Stimulated activated CD8-positive, alpha-beta memory T cell treated with anti-CD3 and anti-CD28 coated beads, Interleukin-15, amount 100 ng/mL, for 4 hours (primary cell): ENCODE measurements at regions not wholly inside any gene's neighbourhood (a gene's known extent, or its start where the extent isn't known, plus 50 kb on each side); places are given as distances from the start of the nearest gene placed in this dataset.
"Not testable (repeated sequence)": the region's sequence is repeated elsewhere in the genome, so short reads cannot be mapped to it uniquely, and the experiment has no call there.

ENCODE experiments used
- DNase-seq, 2 donors: peaks; one replicate each; pipeline ENCODE4 v3.0.0-alpha.2; 2020; ENCODE audit warnings: low read depth in 2 of 2

DNA sequence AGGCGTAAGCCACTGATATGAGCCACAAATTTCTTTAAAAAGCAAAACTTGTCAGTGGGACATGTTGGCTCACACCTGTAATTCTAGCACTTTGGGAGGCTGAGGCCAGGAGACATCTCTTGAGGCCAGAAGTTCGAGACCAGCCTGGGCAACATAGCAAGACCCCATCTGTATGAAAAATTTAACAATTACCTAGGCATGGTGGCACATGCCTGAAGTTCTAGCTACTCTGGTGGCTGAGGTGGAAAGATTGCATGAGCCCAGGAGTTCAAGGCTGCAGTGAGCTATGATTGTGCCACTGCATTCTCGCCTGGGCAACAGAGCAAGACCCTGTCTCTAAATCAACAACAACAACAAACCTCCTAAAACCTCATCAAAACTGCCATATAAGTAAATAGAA, 147.6 kb upstream of the BARHL2 start:
- no peak for DNase-seq

DNA sequence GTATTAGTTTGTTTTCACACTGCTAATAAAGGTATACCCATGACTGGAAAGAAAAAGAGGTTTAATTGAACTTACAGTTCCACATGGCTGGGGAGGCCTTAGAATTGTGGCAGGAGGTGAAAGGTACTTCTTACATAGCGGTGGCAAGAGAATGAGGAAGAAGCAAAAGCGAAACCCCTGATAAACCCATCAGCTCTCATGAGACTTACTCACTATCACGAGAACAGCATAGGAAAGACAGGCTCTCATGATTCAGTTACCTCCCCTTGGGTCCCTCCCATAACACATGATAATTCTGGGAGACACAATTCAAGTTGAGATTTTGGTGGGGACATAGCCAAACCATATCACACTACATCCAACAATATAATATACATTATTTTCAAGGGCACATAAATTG, 145.7 kb upstream of the BARHL2 start:
- no peak for DNase-seq

DNA sequence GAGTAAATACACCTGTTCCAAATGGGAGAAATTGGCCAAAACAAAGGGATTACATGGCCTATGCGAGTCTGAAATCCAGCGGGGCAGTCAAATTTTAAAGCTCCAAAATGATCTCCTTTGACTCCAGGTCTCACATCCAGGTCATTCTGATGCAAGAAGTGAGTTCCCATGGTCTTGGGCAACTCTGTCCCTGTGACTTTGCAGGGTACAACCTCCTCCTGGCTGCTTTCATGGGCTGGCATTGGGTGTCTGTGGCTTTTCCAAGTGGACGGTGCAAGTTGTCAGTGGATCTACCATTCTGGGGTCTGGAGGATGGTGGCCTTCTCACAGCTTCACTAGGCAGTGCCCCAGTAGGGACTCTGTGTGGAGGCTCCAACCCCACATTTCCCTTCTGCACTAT, 144.3 kb upstream of the BARHL2 start:
- DNase-seq = not testable (repeated sequence)

DNA sequence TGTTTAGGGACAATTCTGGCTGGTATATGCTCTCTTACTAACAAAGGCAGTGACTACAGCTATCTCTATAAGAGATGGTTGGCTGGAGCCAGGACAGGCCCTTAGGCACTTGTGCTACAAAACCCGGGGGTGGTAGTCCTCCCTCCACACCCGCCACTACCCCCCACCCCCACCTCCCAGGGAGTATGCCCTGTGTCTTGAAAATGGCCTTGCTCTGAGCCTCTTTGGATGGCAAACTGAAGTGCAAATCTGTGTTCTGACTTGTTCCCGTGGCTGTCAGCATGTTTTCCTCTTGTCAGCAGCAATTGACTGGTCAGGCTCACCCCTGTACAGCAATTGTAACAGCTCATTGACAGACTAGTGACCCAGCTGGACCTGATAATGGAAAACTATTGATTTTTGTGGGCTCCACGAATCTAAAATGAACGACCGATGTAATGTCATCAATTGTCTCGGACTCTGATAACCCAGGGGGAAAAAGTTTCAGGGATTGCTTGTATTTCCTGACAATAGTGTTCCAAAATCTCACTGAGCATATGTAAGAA, 139.4 kb upstream of the BARHL2 start:
- no peak for DNase-seq

DNA sequence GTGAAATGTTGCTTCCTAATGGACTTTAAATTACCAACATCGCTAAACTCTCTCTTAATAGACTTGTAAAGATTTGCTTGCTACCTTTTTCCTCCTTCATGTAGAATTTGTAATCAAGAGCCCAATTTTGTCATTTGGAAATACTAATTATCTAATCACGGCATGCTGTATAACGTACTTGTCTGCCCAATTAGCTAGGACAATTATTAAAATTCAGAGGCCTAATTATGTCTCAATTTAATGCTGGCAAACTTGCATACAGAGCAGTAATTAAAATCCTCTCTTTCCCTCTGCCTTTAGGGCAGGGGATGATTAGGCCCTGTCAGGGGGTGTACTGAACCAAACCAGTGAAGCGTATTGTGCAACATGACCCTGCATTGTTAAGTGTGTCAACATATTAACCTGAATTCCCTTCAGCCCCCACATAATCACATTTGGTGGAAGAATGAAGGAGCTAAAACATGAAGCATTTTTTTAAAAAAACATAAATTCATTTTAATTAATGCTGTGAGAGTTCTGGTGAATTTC, 137.4 kb upstream of the BARHL2 start:
- DNase-seq = no peak

DNA sequence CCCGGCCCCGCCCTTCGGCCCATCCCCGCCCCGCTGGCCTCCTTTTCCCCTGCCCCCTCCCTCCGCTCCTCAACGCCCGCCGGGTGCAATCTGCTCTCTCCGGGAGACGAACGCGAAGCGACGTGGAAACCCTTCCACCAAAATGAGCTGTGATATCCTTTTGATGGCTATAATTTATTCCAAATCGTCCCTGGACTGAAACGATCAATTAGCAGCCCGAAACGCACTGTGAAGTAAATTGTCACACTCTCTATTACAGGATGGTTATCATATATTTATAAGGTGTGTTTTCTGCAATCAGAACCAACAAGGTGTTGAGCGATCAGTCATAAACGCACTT, 134.6 kb upstream of the BARHL2 start:
- DNase-seq = no peak

DNA sequence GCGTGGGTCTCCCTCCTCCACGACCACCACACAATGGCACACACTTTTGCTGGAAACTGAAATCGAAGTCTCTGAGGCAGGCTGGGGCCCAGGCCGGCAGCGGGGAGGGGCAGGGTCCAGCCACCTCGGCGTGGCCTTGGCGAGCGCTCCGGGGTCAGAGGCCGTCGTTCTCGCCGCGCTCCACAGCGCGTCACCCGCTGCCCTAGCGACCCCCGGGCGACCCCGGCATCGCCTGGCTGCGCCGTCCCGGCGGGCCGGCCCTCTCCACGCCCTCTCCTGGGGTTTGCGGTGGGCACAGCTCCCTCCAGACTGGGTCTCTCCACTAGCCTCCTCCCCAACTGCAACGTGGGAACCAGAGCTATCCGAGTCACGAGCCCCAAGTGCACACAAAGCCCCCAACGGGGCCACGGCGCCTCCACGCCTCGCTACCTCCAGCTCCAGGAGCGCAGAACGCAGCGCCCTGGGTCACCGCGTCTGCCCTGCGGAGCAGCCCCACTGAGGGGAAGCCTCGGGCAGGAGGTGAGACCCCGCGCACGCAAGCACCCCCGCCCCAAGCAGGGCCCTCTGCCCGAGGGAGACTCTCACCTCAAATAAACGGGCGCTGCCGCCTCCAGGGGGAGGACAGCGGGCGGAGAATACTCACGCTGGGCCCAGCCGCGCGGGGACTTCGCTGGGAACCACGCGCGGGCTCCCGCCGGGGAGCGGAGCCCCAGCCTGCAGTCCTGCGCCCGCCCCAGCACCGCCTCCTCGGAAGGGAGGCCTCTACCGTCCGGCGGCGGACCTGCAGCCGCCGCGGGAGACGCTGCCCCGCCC, 134.0 kb upstream of the BARHL2 start:
- DNase-seq = peak; percentile 41 to 56

DNA sequence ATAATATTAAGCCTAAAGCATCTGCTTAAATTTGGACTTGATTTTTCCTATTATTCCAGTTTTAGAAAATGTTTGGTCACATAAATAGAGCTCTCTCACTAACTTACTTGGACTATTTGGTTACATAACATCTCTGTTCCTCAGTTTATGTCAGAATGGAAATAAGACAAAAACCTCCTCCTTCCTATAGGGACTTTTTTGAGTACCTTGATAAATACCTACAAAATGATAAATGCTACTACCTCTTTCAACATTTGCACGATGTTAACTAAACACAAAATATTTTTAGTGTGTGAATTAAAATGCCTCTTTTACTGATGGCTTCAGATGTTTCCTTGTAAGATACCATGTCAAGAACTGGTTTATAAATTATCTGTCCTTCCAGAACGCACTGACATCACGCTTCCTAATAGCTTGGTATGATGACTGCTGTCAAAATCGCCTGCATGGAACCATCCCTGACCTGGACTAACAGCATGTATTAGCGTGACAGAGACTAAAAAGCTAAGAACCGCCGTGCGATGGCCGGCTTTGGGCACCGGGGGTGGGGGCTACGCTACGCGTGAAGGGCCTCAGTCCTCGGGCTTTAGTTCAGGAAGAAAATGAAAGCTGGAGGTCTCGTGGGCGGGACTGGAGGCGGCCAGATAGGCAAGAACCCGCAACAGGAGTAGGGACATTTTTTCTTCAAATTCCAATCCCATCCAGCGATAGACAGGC, 133.2 kb upstream of the BARHL2 start:
- no peak for DNase-seq

DNA sequence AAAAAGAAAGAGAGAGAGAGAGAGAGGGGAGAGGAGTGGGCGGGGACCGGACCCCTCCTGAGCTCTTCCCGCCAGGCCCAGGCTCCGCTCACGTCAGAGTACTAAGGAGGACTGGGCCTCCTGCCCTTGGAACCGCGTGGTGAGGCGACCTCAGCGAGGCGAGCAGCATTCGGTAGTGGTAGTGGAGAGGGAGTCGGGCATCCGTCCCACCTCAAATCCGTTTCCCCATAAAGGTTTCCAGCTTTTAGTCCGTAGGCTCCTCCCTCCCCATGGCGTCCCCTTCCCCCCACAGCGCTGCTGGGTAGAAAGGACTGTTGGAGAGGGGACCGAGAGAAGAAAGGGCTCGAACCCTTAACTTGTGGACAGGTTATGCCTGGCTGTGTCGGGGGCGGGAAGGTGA, 124.4 kb upstream of the BARHL2 start:
- DNase-seq = no peak

DNA sequence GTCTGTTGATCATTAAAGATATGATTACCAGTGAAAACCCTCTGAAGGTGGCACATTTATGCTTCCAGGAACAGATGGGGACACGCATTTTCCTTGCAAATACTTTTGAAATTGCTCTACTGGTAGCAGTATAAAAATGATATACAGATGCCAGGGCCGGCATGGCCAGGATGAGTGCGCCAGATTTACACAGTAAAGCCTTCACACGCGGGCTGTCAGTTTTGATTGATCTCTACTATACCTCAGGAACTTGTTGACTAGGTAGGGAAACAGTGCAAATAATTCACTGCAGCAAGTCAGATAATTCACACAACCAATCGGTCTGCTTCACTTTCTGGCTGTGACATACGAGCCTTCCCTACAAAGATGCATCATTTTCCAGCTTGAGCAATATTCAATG, 123.2 kb upstream of the BARHL2 start:
- no peak for DNase-seq

DNA sequence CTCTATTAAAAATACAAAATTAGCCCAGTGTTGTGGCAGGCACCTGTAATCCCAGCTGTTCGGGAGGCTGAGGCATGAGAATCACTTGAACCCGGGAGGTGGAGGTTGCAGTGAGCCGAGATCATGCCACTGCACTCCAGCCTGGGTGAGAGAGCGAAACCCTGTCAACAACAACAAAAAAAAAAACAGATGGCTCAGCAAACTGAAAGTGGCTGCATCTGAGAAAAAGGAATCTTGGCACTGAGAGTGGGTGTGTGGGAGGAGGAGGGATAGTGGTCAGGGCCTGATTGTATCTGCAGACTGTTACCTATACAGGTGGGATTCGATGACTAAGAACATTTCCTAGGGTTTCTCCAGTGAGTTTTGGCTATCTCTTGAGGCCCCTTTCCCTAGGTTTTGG, 122.2 kb upstream of the BARHL2 start:
- DNase-seq = no peak

DNA sequence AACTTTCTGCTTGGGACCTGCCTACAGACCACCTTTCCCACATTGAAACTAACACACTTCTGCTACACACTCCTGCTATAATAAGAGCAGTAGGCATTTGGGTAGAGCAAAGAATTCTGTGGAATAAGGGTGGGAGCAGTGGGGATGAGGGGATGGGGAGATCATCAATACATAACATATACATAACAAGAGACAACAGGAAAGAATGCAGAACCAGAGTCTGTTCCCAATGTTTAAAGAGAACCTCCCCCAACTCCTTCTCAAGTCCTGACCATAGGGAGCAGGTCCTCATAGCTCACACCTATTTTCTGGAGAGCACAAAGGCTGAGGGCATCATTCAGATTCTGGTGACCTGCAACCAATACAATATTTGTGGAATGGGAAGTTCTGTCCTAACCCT, 121.6 kb upstream of the BARHL2 start:
- DNase-seq = no peak

DNA sequence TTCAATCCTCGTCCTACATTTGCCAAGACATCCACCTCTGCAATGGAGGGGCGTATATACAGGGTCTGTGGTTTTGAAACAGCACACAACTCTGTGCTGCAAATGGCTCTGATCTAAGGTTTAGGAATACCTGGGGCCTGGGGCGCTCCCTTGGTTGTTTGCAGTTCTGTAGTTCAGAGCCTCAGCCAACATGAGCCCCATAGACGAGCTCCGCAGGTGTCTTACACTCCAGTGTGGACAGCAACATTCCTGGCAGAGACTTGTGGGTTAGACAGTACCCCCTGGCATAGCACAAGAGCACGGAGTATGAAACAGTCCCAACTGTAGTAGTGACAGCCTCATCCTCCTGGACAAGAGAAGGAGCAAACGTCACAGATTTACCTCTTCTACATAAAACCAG, 120.3 kb upstream of the BARHL2 start:
- DNase-seq = no peak

DNA sequence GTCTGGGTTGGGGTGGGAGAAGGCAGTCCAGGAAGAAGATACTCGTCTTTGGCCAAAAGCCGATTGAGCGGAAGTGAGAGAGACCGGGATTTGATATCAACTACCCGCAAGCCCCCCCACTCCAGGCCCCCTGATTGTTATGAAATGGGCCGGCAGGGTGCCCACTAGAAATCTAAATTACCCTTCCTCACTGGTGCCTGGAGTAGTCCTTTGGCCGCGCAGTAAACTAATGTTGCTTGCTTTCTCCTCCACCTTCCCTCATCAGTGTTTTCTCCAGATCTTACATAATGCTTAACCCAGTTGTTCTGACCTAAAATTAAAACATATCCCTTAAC, 119.2 kb upstream of the BARHL2 start:
- DNase-seq = no peak

DNA sequence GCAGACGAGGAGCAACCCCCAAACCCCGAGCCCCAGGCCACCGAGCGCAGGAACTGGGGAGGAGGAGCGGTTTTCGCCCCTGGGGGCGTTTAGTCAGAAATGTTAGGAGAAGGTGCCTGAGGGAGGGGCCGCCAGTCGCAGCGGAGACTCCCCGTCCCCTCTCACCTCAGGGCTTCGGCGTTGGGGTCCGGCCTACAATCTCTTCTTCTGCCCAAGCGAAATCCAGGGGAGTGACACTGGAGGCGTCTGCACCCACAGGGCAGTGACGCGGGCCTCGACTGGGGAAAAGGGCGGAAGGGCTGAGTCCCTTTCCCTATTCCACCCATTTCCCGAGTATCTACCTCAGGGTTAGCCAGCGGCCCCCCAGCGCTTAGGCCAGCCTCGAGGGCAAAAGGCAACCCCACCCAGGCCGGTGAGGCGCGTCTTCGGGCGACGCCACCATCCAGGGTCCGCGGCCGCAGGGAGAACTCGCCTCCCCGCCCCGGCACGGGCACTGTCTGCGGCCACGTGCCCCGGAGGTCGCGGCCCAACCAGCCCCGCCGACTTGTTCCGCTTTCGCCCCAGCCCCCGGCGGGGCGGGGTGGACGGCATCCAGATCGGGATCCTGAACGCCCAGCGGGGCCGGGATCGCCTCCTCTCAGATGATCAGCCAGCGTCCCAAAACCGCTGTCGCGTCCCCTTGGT, 118.7 kb upstream of the BARHL2 start:
- no peak for DNase-seq

DNA sequence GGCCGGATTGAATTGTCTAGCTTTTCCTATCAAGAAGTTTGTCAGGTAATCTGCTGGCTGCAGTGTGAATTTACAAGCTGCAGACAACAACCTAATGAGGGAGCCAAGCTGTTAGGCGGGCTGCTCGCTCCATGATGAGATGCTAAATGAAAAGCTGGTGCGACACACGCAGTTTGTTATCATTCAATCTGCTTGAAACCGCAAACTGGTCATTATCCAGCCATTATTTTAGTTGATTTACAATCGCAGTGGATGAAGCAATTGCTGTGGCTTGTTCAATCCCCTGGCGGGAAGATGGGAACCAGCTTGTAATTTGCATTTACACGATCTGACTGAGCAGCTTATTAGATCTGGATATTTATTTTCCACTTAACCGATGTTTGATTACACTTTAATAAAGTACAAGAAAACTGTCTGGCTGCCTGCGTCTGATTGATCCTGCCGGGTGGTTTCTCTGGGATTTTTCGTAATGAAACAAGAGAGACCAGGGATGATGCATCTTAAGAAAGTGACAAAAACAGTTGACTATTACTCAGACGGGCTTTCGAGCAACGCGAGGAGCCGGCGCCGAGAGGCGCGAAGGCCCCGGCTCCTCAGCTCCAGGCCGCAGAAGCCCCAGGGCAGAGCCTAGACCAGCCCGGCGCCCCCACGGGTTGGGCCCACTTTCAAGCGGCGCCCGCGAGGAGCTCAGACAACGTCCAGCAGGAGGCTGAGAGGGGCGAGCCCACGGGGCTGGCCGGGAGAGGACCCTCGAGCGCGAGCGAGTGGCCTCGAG, 118.0 kb upstream of the BARHL2 start:
- no peak for DNase-seq

DNA sequence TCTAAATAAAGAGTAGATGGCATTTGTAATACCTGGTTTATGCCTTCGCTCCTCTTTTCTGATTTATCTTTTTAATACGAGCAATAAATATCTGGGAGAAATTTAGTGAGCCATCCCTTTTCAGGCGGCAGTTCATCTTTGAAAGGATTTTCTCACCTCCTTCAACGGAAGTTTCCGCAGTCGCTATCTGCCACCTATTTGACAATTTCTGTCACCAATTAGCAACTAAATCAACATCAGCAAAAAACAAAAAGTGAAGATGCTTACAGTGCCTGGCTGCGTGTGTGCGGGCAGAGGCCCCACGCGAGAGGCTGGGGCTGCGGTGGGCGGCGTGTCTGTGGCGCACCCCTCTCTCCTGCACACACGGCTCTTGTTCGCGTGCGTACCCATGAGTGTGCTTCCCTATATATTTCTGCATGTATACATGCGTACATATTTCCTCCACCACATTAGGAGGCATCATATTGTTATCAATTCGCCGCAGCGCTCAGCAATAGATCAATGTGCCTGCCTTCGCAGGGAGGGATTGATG, 117.3 kb upstream of the BARHL2 start:
- no peak for DNase-seq

DNA sequence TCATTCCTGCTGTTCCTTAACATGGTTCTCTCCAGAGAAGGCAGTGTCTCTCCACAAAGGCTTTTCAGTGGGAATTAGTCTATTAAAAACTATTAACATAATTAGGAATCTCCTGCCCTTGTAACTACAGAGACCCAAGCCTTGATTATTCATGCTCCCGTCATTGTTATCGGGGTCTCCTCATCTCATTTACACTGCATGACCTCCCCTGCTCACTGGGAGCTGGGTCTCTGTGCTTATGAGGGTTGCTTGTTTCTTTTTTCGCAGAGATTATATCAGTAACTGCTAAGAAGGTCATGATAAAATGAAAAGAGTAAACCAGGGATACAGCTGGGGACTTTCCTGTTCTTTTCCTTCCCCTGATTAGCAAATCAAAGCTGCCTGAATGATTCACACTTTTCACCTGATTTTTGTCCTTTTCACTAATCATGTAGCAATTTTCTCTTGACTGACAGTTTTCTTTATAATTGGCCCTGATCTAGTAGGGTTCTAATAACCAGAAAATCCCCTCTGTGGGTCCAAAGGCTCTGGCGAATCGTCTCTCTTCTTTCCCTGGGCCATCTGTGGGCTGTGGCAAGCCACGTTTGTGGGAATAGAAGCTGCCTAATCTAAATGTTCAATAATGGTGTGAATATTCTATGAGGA, 116.5 kb upstream of the BARHL2 start:
- DNase-seq = no peak

DNA sequence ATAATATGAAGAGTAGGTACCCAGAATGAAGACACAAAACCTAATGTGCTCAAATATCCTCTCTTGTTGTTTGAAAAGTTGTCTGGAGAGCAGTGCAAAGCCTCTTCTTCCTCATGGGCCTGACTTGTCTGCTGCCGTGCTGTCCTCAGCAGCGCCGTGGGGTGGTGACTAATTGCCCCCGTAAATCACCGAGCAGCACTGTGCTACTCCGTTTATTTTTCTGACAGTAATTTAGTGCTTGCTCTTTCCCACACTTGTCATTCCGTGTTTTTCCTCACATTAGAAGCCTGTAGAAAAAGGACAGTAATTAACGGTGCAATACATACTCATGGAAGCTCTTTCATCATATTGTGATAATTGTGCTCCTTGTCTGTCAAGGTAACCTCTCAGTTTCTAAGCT, 114.8 kb upstream of the BARHL2 start:
- no peak for DNase-seq

DNA sequence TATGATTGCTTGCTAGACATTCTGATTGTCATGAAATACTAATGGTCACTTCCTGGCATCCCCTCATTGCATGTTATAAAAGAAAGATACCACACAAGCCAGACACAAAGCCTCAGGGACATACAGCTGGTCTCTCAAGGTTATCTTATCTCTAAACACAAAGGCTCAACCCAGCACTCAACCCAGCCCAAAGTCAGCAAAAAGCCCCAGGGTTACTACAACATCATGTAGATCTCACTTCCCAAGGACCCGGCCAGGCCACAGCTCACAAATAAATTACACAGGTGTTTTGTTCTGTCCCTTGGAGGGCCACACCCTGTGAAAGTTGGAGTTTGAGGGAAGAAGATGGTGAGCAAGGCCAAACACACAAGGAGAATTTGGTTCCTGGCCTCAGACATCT, 109.7 kb upstream of the BARHL2 start:
- no peak for DNase-seq

DNA sequence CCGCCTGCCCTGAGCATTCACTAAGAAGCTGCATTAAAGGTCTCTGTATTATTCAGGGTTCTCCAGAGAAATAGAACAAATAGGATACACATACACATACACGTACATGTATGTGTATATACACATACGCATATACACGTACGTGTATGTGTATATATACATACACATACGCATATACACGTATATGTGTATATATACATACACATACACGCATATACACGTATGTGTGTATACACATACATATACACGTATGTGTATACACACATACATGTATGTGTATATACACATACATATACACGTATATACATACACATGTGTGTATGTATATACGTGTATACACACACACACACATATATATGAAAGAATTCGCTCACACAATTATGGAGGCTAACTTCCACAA, 108.9 kb upstream of the BARHL2 start:
- DNase-seq = no peak
